A549 (cell line): ENCODE measurements at regions not wholly inside any gene's neighbourhood (a gene's known extent, or its start where the extent isn't known, plus 50 kb on each side); places are given as distances from the start of the nearest gene placed in this dataset.

ENCODE experiments used
- ATAC-seq, 2 experiments: fragments of 200-7000 bp in 1 of 2; fragments of >200 bp in 1 of 2; cut with Nextera tagmentation in 1 of 2; cut with Tn5 transposase in 1 of 2; 3 replicates each; pipeline versions ENCODE4 v1.8.0 to v1.9.1; 2018 to 2020; ENCODE audit warnings: mild to moderate bottlenecking in 1 of 2, moderate library complexity in 1 of 2
- CTCF ChIA-PET: fragments of 300-600 bp; sonication (Branson Sonifier 250); formaldehyde crosslinking; extraction: SDS; loops from one replicate; lab custom pipeline; 2021; ENCODE audit warnings: antibody characterized with exemption, inconsistent platforms; lab: Yijun Ruan, JAX
- POLR2A ChIA-PET: fragments of 350-600 bp; formaldehyde crosslinking; extraction: SDS; loops from one replicate; lab custom pipeline; 2021; ENCODE audit warnings: antibody characterized with exemption, inconsistent platforms; lab: Yijun Ruan, JAX
- DNase-seq, 2 experiments: peaks; one replicate each; pipeline versions ENCODE4 v3.0.0 to v3.0.0-alpha.2; 2011 to 2016; ENCODE audit warnings: low read depth in 1 of 2, low spot score in 1 of 2
- FAIRE-seq: peaks from 2 replicates; lab custom pipeline; 2011; peaks lifted over from hg19 to GRCh38; lab: Jason Lieb, UNC
- H3K27ac ChIP-seq, 2 experiments: fragments of >200 bp; sonication (Bioruptor Twin); formaldehyde crosslinking; 3 replicates each; pipeline ENCODE4 v1.5.1; 2016 to 2017
- H3K4me1 ChIP-seq: fragments of >200 bp; sonication (Bioruptor Twin); formaldehyde crosslinking; 3 replicates; pipeline ENCODE4 v1.6.1; 2016
- H3K4me2 ChIP-seq: fragments of >200 bp; sonication (Bioruptor Twin); formaldehyde crosslinking; 3 replicates; pipeline ENCODE4 v1.6.1; 2016
- H3K4me3 ChIP-seq: fragments of >200 bp; sonication (Bioruptor Twin); formaldehyde crosslinking; 3 replicates; pipeline ENCODE4 v1.5.1; 2016
- H3K9me3 ChIP-seq: fragments of >200 bp; sonication (Bioruptor Twin); formaldehyde crosslinking; 3 replicates; pipeline ENCODE4 v1.6.1; 2016
- BHLHE40 ChIP-seq: IDR thresholded peaks from 2 replicates; pipeline ENCODE4 v1.6.1; 2012; ENCODE audit warnings: low read depth, low read length, inconsistent platforms
- E2F6 ChIP-seq: IDR thresholded peaks from 2 replicates; pipeline ENCODE4 v1.6.1; 2012; ENCODE audit warnings: low read depth, borderline replicate concordance
- EHMT2 ChIP-seq: fragments of 200-600 bp; sonication (generic); IDR thresholded peaks from 2 replicates; pipeline ENCODE4 v1.6.1; 2016; ENCODE audit warnings: antibody characterized with exemption, low read depth, mild to moderate bottlenecking, moderate library complexity
- ELK1 ChIP-seq: fragments of 150-350 bp; IDR thresholded peaks from 2 replicates; pipeline ENCODE4 v1.6.1; 2014; ENCODE audit warnings: low read depth, mild to moderate bottlenecking, low read length
- ESRRA ChIP-seq: fragments of 150-350 bp; IDR thresholded peaks from 2 replicates; pipeline ENCODE4 v1.6.1; 2014; ENCODE audit warnings: mild to moderate bottlenecking, low read length, borderline replicate concordance
- HEYL ChIP-seq: fragments of 250-450 bp; sonication (Bioruptor Pico); IDR thresholded peaks from 2 replicates; pipeline ENCODE4 v1.8.0; 2021; ENCODE audit warnings: mild to moderate bottlenecking, moderate library complexity
- HOXA7 ChIP-seq: fragments of 250-450 bp; sonication (Bioruptor Pico); IDR thresholded peaks from 2 replicates; pipeline ENCODE4 v1.5.0; 2020; ENCODE audit warnings: mild to moderate bottlenecking, moderate library complexity
- HOXB13 ChIP-seq: fragments of 250-450 bp; sonication (Bioruptor Pico); IDR thresholded peaks from 2 replicates; pipeline ENCODE4 v1.5.0; 2020; ENCODE audit warnings: low read depth, mild to moderate bottlenecking, moderate library complexity
- HOXB5 ChIP-seq: fragments of 250-450 bp; sonication (Bioruptor Pico); IDR thresholded peaks from 2 replicates; pipeline ENCODE4 v1.5.0; 2020; ENCODE audit warnings: mild to moderate bottlenecking, moderate library complexity
- JUN ChIP-seq, 2 experiments: fragments of >200 bp; sonication (Bioruptor Twin); formaldehyde crosslinking; IDR thresholded peaks; 2 replicates in 1 of 2; 3 replicates in 1 of 2; pipeline ENCODE4 v1.6.1; 2016 to 2017
- JUNB ChIP-seq: fragments of >200 bp; sonication (Bioruptor Twin); formaldehyde crosslinking; IDR thresholded peaks from 2 replicates; pipeline ENCODE4 v1.6.1; 2016
- MAX ChIP-seq: IDR thresholded peaks from 2 replicates; pipeline ENCODE4 v1.6.1; 2012
- MAZ ChIP-seq: fragments of 150-350 bp; IDR thresholded peaks from 2 replicates; pipeline ENCODE4 v1.6.1; 2014; ENCODE audit warnings: antibody characterized with exemption, low read depth, low read length, borderline replicate concordance
- MYC ChIP-seq: IDR thresholded peaks from 2 replicates; pipeline ENCODE4 v1.6.1; 2012; ENCODE audit warnings: mild to moderate bottlenecking, inconsistent platforms, low read length, improper control_type of control experiment, borderline replicate concordance
- NR3C1 ChIP-seq: fragments of >200 bp; sonication (Bioruptor Twin); formaldehyde crosslinking; IDR thresholded peaks from 3 replicates; pipeline ENCODE4 v1.6.1; 2017
- POLR2A ChIP-seq: IDR thresholded peaks from 2 replicates; pipeline ENCODE4 v1.6.1; 2012; ENCODE audit warnings: mild to moderate bottlenecking, low read length
- REST ChIP-seq: fragments of 200-600 bp; sonication (generic); IDR thresholded peaks from 2 replicates; pipeline ENCODE4 v1.6.1; 2016; ENCODE audit warnings: antibody characterized with exemption, mild to moderate bottlenecking, moderate library complexity
- RNF2 ChIP-seq: fragments of 200-600 bp; sonication (generic); IDR thresholded peaks from 2 replicates; pipeline ENCODE4 v1.6.1; 2016; ENCODE audit warnings: low read depth, mild to moderate bottlenecking, antibody characterized with exemption, moderate library complexity, borderline replicate concordance
- SMC3 ChIP-seq: fragments of >200 bp; sonication (Bioruptor Twin); formaldehyde crosslinking; IDR thresholded peaks from 3 replicates; pipeline ENCODE4 v1.6.1; 2018; ENCODE audit warnings: inconsistent platforms
- WGBS: methylation state at CpG from one replicate; pipeline ENCODE4 v1.1.6; 2017; ENCODE audit errors: missing lambda C conversion rate; 5-methylcytosine and 5-hydroxymethylcytosine counted together

- WGBS = 65% methylated on average over 2 of the region's 10 CpGs
- no peak for FAIRE-seq
- no peak for DNase-seq
- no peak for ATAC-seq
- H3K9me3 ChIP-seq = no peaks in the 10 kb centered on the region
- H3K4me1 ChIP-seq = no peaks in the 10 kb centered on the region
- no peak overlapping the region for H3K27ac ChIP-seq
- H3K4me2 ChIP-seq = no peak overlapping the region
- TF ChIP-seq E2F6 (no peak), EHMT2 (no peak), HEYL (CRISPR knock-in tag) (no peak), HOXA7 (no peak), REST (no peak), ELK1 (no peak), BHLHE40 (no peak), MYC (no peak)
- TF ChIP-seq, all 56 proteins: peak for 0
- CTCF ChIA-PET = no interaction called here
- POLR2A ChIA-PET = no interaction called here
- H3K4me3 ChIP-seq = no peak overlapping the region
Observed at GRCh38 chr1:62967031-62967430, 183.1 kb downstream of the ATG4C start.

GRCh38 chr1:62977366-62977765 is 193.4 kb downstream of the ATG4C start:
- FAIRE-seq (no peak), DNase-seq (no peak), ATAC-seq (no peak)
- 44% methylated on average over 2 of the region's 2 CpGs for WGBS
- CTCF ChIA-PET = no interaction called here
- no peak for TF ChIP-seq RNF2
- no peak for TF ChIP-seq NR3C1
- TF ChIP-seq JUNB = no peak
- TF ChIP-seq MAX = no peak
- TF ChIP-seq HEYL (CRISPR knock-in tag) = no peak
- no peak for TF ChIP-seq JUN (IDR thresholded peaks at IDR 0.05)
- TF ChIP-seq POLR2A = no peak
- TF ChIP-seq ESRRA = no peak
- no peak for TF ChIP-seq MAZ
- TF ChIP-seq ELK1 = no peak
- no peak for TF ChIP-seq HOXB5 (CRISPR knock-in tag)
- TF ChIP-seq HOXB13 (CRISPR knock-in tag) = no peak
- TF ChIP-seq SMC3 = no peak
- POLR2A ChIA-PET = no interaction called here
- no peak overlapping the region for H3K4me3 ChIP-seq
- no peak overlapping the region for H3K27ac ChIP-seq
- H3K4me2 ChIP-seq = no peak overlapping the region
- no peaks in the 10 kb centered on the region for H3K9me3 ChIP-seq
- no peaks in the 10 kb centered on the region for H3K4me1 ChIP-seq
